ENCODE measurements at regions not wholly inside any gene's neighbourhood (a gene's known extent, or its start where the extent isn't known, plus 50 kb on each side); places are given as distances from the start of the nearest gene placed in this dataset.

- TF ChIP-seq CTCF (IDR thresholded peaks at IDR 0.05; ENCODE audit: extremely low read depth in 1 of 2, insufficient read depth in 1 of 2, low read depth in 1 of 2, low read length in 2 of 2) (no peak), EZH2 (IDR thresholded peaks at IDR 0.05; ENCODE audit: borderline replicate concordance, low read depth, low read length, severe bottlenecking) (no peak), POLR2A (IDR thresholded peaks at IDR 0.05; ENCODE audit: low read depth, low read length) (no peak)
These were observed 233.4 kb downstream of the PTN start for GRCh38 chr7:137110091-137110509.
